ENCODE measurements at regions not wholly inside any gene's neighbourhood (a gene's known extent, or its start where the extent isn't known, plus 50 kb on each side); places are given as distances from the start of the nearest gene placed in this dataset.

- peaks cover 0 to 9% (median 0%) of the 10 kb centered on the region in 3 donors for H3K27me3 ChIP-seq
- peaks cover 8 to 27% (median 17%) of the 10 kb centered on the region in 4 donors for H3K4me1 ChIP-seq
- no peaks in the 10 kb centered on the region for H3K9me3 ChIP-seq
- no peak for TF ChIP-seq POLR2A (IDR thresholded peaks at IDR 0.05)
- TF ChIP-seq EP300 (IDR thresholded peaks at IDR 0.05), result no peak
- TF ChIP-seq CTCF (IDR thresholded peaks at IDR 0.05), result no peak
- no peak for TF ChIP-seq POLR2AphosphoS5 (IDR thresholded peaks at IDR 0.05)
- H3K4me3 ChIP-seq, result no peak overlapping the region
- H3K27ac ChIP-seq, result no peak overlapping the region
- intact Hi-C loops (cut with DNase I; ENCODE audit: low total_unique reads), result no loop called here
- H3K36me3 ChIP-seq, result no peaks in the 10 kb centered on the region
- 85 to 96% (median 94%) methylated on average over 19 to 21 of the region's 21 CpGs for WGBS, 5 donors
- no peak for DNase-seq
Observed at GRCh38 chr17:77828749-77829539, 129.6 kb upstream of the TNRC6C start.

- intact Hi-C loops (cut with DNase I; ENCODE audit: low total_unique reads), result no loop called here
- Histone ChIP-seq H3K4me3 (no peak overlapping the region), H3K27me3 (peaks cover 0 to 12% (median 0%) of the 10 kb centered on the region in 3 donors), H3K4me1 (peaks cover 16 to 39% (median 22%) of the 10 kb centered on the region in 4 donors), H3K36me3 (no peaks in the 10 kb centered on the region), H3K27ac (peak overlapping the region; percentile 25 to 79 (median 76)), H3K9me3 (no peaks in the 10 kb centered on the region)
- DNase-seq, result peak in 1 of 2 donors; percentile 79
- 36 to 52% (median 43%) methylated on average over 15 to 16 of the region's 16 CpGs for WGBS, 5 donors
- TF ChIP-seq POLR2AphosphoS5 (IDR thresholded peaks at IDR 0.05), result no peak
- TF ChIP-seq EP300 (IDR thresholded peaks at IDR 0.05), result no peak
- TF ChIP-seq CTCF (IDR thresholded peaks at IDR 0.05), result no peak
- TF ChIP-seq POLR2A (IDR thresholded peaks at IDR 0.05), result no peak
Observed at GRCh38 chr17:77829843-77830799, 128.4 kb upstream of the TNRC6C start.

GRCh38 chr17:77830816-77831473 lies 127.6 kb upstream of the TNRC6C start:
- TF ChIP-seq POLR2A (IDR thresholded peaks at IDR 0.05), result no peak
- no peak for TF ChIP-seq POLR2AphosphoS5 (IDR thresholded peaks at IDR 0.05)
- TF ChIP-seq CTCF (IDR thresholded peaks at IDR 0.05), result no peak
- TF ChIP-seq EP300 (IDR thresholded peaks at IDR 0.05), result no peak
- Histone ChIP-seq H3K9me3 (no peaks in the 10 kb centered on the region), H3K4me1 (peaks cover 16 to 40% (median 22%) of the 10 kb centered on the region in 4 donors), H3K36me3 (no peaks in the 10 kb centered on the region), H3K4me3 (no peak overlapping the region), H3K27ac (peak overlapping the region; percentile 25 to 79 (median 76)), H3K27me3 (peaks cover 0 to 12% (median 0%) of the 10 kb centered on the region in 3 donors)
- intact Hi-C loops (cut with DNase I; ENCODE audit: low total_unique reads), result no loop called here
- DNase-seq, result peak in 1 of 2 donors; percentile 23
- WGBS, 5 donors, result 62 to 74% (median 64%) methylated on average over 13 to 17 of the region's 17 CpGs

Data from stomach (tissue), 8 donors.